ENCODE measurements at regions not wholly inside any gene's neighbourhood (a gene's known extent, or its start where the extent isn't known, plus 50 kb on each side); places are given as distances from the start of the nearest gene placed in this dataset.

DNA sequence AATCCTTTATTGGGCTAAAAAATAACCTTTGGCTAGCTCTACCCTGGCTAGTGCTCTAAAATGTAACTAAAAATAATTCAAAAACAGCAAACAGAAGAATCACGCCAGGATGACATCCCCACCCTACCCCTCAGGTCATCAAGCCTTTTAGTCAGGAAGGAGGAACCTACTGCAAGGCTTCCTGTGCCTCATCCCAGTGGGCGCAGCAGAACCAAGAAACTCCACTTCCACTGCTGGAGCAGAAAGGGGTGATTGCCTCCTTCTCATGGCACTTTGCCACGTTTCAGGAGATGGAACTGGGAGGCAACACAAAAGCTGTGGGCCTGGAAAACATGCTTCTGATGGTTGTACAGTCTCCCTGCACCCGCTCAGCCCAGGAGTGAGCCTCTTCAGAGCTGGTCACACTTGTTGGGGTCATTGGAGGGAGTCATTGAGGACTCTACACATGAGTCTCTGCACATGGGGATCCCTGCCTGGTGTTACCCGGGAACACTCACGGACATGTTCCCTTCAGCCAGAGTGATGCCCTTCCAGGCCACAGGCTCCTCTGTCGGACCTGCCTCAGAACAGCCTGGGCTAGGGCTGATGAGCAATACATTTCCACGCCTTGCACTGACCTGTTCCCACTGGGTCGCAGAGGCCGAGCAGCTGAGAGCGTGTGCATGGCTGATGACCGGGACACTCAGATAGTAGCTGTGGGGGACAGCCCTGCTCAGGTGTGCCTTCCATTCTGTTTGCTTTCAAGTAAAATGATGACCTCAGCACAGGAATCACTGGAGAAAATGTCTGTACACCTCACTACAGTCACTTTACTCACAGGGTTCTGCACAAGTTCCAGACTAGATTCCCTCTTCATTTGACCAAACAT is 355.3 kb downstream of the FGFR2 start:
- TF ChIP-seq POLR2AphosphoS5 (IDR thresholded peaks at IDR 0.05): no peak
- TF ChIP-seq, protein P1, sequence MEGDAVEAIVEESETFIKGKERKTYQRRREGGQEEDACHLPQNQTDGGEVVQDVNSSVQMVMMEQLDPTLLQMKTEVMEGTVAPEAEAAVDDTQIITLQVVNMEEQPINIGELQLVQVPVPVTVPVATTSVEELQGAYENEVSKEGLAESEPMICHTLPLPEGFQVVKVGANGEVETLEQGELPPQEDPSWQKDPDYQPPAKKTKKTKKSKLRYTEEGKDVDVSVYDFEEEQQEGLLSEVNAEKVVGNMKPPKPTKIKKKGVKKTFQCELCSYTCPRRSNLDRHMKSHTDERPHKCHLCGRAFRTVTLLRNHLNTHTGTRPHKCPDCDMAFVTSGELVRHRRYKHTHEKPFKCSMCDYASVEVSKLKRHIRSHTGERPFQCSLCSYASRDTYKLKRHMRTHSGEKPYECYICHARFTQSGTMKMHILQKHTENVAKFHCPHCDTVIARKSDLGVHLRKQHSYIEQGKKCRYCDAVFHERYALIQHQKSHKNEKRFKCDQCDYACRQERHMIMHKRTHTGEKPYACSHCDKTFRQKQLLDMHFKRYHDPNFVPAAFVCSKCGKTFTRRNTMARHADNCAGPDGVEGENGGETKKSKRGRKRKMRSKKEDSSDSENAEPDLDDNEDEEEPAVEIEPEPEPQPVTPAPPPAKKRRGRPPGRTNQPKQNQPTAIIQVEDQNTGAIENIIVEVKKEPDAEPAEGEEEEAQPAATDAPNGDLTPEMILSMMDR (IDR thresholded peaks at IDR 0.05; ENCODE audit: poor library complexity, severe bottlenecking): no peak
- no peak for TF ChIP-seq EP300 (conservative IDR thresholded peaks at IDR 0.05; ENCODE audit: poor library complexity, severe bottlenecking)
- no peak for TF ChIP-seq TAF1 (IDR thresholded peaks at IDR 0.05; ENCODE audit: low read depth)
- TF ChIP-seq EZH2 (IDR thresholded peaks at IDR 0.05; ENCODE audit: borderline replicate concordance, insufficient read depth, low read length, poor library complexity, severe bottlenecking): no peak
- no peak for TF ChIP-seq MXI1 (conservative IDR thresholded peaks at IDR 0.05; ENCODE audit: poor library complexity, severe bottlenecking)
